ENCODE measurements at regions not wholly inside any gene's neighbourhood (a gene's known extent, or its start where the extent isn't known, plus 50 kb on each side); places are given as distances from the start of the nearest gene placed in this dataset.

- DNase-seq: no peak
Observed at GRCh38 chr6:166747644-166748595, 120.9 kb upstream of the RPS6KA2 start.

GRCh38 chr6:166745801-166746668 is 119.0 kb upstream of the RPS6KA2 start:
- no peak for DNase-seq

GRCh38 chr6:166744223-166745134 is 117.4 kb upstream of the RPS6KA2 start:
- no peak for DNase-seq

- no peak for DNase-seq
Observed at GRCh38 chr6:166743406-166744222, 116.6 kb upstream of the RPS6KA2 start.

GRCh38 chr6:166742981-166743380 is 115.9 kb upstream of the RPS6KA2 start:
- DNase-seq: no peak

- no peak for DNase-seq
Observed at GRCh38 chr6:166739976-166740318, 112.9 kb upstream of the RPS6KA2 start.

GRCh38 chr6:166739117-166739975 is 112.3 kb upstream of the RPS6KA2 start:
- DNase-seq: peak; percentile 20

- peak; percentile 62 for DNase-seq
Observed at GRCh38 chr6:166738386-166739116, 111.5 kb upstream of the RPS6KA2 start.

GRCh38 chr6:166737261-166737660 is 110.2 kb upstream of the RPS6KA2 start:
- DNase-seq: no peak

- DNase-seq: peak; percentile 87
Observed at GRCh38 chr6:166736634-166737033, 109.6 kb upstream of the RPS6KA2 start.

- DNase-seq: no peak
Observed at GRCh38 chr6:166733900-166734299, 106.8 kb upstream of the RPS6KA2 start.

- no peak for DNase-seq
Observed at GRCh38 chr6:166729658-166730057, 102.6 kb upstream of the RPS6KA2 start.

- no peak for DNase-seq
Observed at GRCh38 chr6:166728884-166729530, 102.0 kb upstream of the RPS6KA2 start.

- peak; percentile 15 for DNase-seq
Observed at GRCh38 chr6:166726201-166726600, 99.2 kb upstream of the RPS6KA2 start.

- DNase-seq: no peak
Observed at GRCh38 chr6:166725571-166725970, 98.5 kb upstream of the RPS6KA2 start.

- no peak for DNase-seq
Observed at GRCh38 chr6:166724576-166724975, 97.5 kb upstream of the RPS6KA2 start.

GRCh38 chr6:166722785-166723184 is 95.7 kb upstream of the RPS6KA2 start:
- DNase-seq: no peak

GRCh38 chr6:166721576-166721975 is 94.5 kb upstream of the RPS6KA2 start:
- no peak for DNase-seq

GRCh38 chr6:166720856-166721255 is 93.8 kb upstream of the RPS6KA2 start:
- no peak for DNase-seq

GRCh38 chr6:166719019-166719418 is 92.0 kb upstream of the RPS6KA2 start:
- DNase-seq: no peak

Measured in suppressor macrophage treated with lipopolysaccharide for 4 hours (primary cell).